Upper lobe of left lung (tissue), 6 donors: ENCODE measurements at regions not wholly inside any gene's neighbourhood (a gene's known extent, or its start where the extent isn't known, plus 50 kb on each side); places are given as distances from the start of the nearest gene placed in this dataset.

Source experiments
- ATAC-seq, 2 donors: fragments of 200-7000 bp; cut with Tn5 transposase; one replicate each; pipeline ENCODE4 v1.9.1; 2022; ENCODE audit warnings: mild to moderate bottlenecking in 2 of 2, moderate library complexity in 2 of 2; ENCODE audit not compliant: low FRiP score in 2 of 2
- DNase-seq, 2 donors: peaks; one replicate each; pipeline ENCODE4 v3.0.0-alpha.2; 2019 to 2020
- H3K27ac ChIP-seq, 4 donors: fragments of 200-600 bp; sonication (generic); one replicate each; pipeline ENCODE4 v1.5.1; 2016 to 2019
- H3K27me3 ChIP-seq, 4 donors: fragments of 200-600 bp; sonication (generic); one replicate each; pipeline ENCODE4 v1.5.1; 2017 to 2019
- H3K36me3 ChIP-seq, 4 donors: fragments of 200-600 bp; sonication (generic); one replicate each; pipeline ENCODE4 v1.5.1; 2016 to 2019
- H3K4me1 ChIP-seq, 4 donors: fragments of 200-600 bp; sonication (generic); one replicate each; pipeline ENCODE4 v1.5.1; 2018 to 2019
- H3K4me3 ChIP-seq, 4 donors: fragments of 200-600 bp; sonication (generic); one replicate each; pipeline ENCODE4 v1.5.1; 2017 to 2019; ENCODE audit warnings: mild to moderate bottlenecking in 2 of 4, moderate library complexity in 1 of 4
- H3K9me3 ChIP-seq, 4 donors: fragments of 200-600 bp; sonication (generic); one replicate each; pipeline ENCODE4 v1.5.1; 2018 to 2019
- EP300 ChIP-seq, 4 donors: sonication (generic); formaldehyde crosslinking; IDR thresholded peaks; one replicate each; pipeline ENCODE4 v1.5.1; 2017; ENCODE audit warnings: antibody characterized with exemption in 4 of 4, control low read depth in 2 of 4
- POLR2A ChIP-seq, 4 donors: fragments of 450-650 bp; IDR thresholded peaks; one replicate each; pipeline ENCODE4 v1.5.1; 2016 to 2017; ENCODE audit warnings: antibody characterized with exemption in 4 of 4, mild to moderate bottlenecking in 2 of 4
- POLR2AphosphoS5 ChIP-seq, 2 donors: sonication (generic); formaldehyde crosslinking; IDR thresholded peaks; one replicate each; pipeline ENCODE4 v1.5.1; 2017; ENCODE audit warnings: antibody characterized with exemption in 2 of 2
- WGBS, 2 donors: methylation state at CpG; one replicate each; pipeline ENCODE4 v1.1.5; 2017 to 2018; 5-methylcytosine and 5-hydroxymethylcytosine counted together
- TF ChIP-seq, protein P1 (sequence below), 6 experiments: fragments of 450-650 bp in 4 of 6; fragments of 200-600 bp in 2 of 6; sonication (generic) in 2 of 6; IDR thresholded peaks; one replicate each; pipeline ENCODE4 v1.5.1; 2016 to 2019; ENCODE audit warnings: antibody characterized with exemption in 6 of 6
- donor health status: DM: no; HTN: no; CAD: no; lungs with moderate emphysema.
- donor health status: DM: no; HTN: yes; CAD: no; lungs with severe emphysema.

GRCh38 chr6:108789475-108789874, 58.7 kb upstream of the ARMC2 start:
- DNase-seq (no peak), ATAC-seq (no peak)
- WGBS, 2 donors = 90 to 95% methylated on average over 1 of the region's 1 CpG
- no peak overlapping the region for H3K27ac ChIP-seq
- H3K9me3 ChIP-seq = no peaks in the 10 kb centered on the region
- H3K4me3 ChIP-seq = no peak overlapping the region
- no peaks in the 10 kb centered on the region for H3K27me3 ChIP-seq
- no peak for TF ChIP-seq POLR2A (IDR thresholded peaks at IDR 0.05)
- TF ChIP-seq, protein P1, sequence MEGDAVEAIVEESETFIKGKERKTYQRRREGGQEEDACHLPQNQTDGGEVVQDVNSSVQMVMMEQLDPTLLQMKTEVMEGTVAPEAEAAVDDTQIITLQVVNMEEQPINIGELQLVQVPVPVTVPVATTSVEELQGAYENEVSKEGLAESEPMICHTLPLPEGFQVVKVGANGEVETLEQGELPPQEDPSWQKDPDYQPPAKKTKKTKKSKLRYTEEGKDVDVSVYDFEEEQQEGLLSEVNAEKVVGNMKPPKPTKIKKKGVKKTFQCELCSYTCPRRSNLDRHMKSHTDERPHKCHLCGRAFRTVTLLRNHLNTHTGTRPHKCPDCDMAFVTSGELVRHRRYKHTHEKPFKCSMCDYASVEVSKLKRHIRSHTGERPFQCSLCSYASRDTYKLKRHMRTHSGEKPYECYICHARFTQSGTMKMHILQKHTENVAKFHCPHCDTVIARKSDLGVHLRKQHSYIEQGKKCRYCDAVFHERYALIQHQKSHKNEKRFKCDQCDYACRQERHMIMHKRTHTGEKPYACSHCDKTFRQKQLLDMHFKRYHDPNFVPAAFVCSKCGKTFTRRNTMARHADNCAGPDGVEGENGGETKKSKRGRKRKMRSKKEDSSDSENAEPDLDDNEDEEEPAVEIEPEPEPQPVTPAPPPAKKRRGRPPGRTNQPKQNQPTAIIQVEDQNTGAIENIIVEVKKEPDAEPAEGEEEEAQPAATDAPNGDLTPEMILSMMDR (IDR thresholded peaks at IDR 0.05) = no peak
- TF ChIP-seq POLR2AphosphoS5 (IDR thresholded peaks at IDR 0.05) = no peak
- no peak for TF ChIP-seq EP300 (IDR thresholded peaks at IDR 0.05)
- no peaks in the 10 kb centered on the region for H3K4me1 ChIP-seq
- H3K36me3 ChIP-seq = no peaks in the 10 kb centered on the region

DNA sequence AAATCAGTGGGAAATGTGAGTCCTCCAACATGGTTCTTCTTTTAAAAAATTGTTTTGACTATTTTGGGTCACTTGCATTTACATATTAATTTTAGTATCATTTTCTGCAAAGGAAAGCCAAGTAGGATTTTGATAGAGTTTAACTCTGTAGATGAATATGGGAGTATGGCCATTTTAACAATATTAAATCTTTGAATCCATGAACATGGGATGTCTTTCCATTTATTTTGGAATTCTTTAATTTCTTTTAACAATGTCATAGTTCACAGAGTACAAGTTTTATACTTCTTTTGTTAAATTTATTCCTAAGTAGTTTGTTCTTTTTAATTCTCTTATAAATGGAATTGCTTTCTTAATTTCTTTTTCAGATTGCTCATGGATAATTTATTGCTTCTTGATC, 56.5 kb upstream of the ARMC2 start:
- TF ChIP-seq EP300 (IDR thresholded peaks at IDR 0.05) = no peak
- TF ChIP-seq, protein P1 (IDR thresholded peaks at IDR 0.05) = no peak
- TF ChIP-seq POLR2A (IDR thresholded peaks at IDR 0.05) = no peak
- no peak for TF ChIP-seq POLR2AphosphoS5 (IDR thresholded peaks at IDR 0.05)
- DNase-seq = no peak

DNA sequence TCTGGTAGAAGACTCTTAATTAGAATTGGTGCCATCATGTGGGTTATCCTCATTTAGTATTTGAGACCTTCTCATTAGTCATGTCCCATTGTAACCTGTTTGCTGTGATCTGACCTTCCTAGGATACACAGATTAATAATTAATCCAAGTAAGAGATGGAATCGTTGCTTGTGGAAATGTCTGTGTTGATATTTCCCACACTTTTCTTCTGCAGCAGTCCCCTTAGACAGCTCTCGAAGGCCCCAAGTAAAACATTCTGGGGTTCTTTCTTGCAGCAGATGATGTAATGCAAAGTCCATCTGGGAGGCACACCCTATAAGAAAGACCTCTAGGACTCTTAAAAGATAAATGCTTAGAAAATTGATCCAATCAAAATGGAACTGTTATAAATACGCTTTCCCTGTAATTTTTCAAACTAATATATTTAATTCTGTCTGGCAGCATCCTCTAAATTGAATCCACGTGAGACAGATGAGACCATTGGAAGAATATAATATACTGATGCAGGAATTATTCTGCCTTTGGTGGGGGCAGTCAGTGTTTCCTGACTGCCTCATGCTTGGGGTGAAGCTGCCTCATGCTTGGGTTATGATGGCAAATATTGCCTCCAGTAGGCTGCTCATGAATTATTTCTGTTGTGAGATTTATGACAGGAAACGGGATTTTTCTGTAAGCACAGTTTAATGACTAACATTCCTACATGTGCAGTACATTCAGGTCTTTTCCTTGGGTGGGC, 54.5 kb upstream of the ARMC2 start:
- no peak for TF ChIP-seq POLR2AphosphoS5 (IDR thresholded peaks at IDR 0.05)
- TF ChIP-seq EP300 (IDR thresholded peaks at IDR 0.05) = no peak
- TF ChIP-seq POLR2A (IDR thresholded peaks at IDR 0.05) = no peak
- TF ChIP-seq, protein P1 (IDR thresholded peaks at IDR 0.05) = no peak
- Histone ChIP-seq H3K4me3 (no peak overlapping the region), H3K4me1 (peaks cover 6 to 11% (median 8%) of the 10 kb centered on the region in 4 donors), H3K27ac (no peak overlapping the region), H3K9me3 (no peaks in the 10 kb centered on the region), H3K27me3 (no peaks in the 10 kb centered on the region), H3K36me3 (no peaks in the 10 kb centered on the region)
- DNase-seq (no peak), ATAC-seq (no peak)
- whole genome bisulfite sequencing, 2 donors = 88% methylated on average over 5 of the region's 5 CpGs

More for the DNA sequence above, 56.5 kb upstream of the ARMC2 start:
- Histone ChIP-seq H3K36me3 (no peaks in the 10 kb centered on the region), H3K27me3 (no peaks in the 10 kb centered on the region), H3K4me1 (no peaks in the 10 kb centered on the region), H3K9me3 (no peaks in the 10 kb centered on the region), H3K27ac (no peak overlapping the region), H3K4me3 (no peak overlapping the region)
- ATAC-seq = no peak

- Histone ChIP-seq H3K9me3 (no peaks in the 10 kb centered on the region), H3K27ac (no peak overlapping the region), H3K27me3 (no peaks in the 10 kb centered on the region), H3K4me3 (no peak overlapping the region), H3K36me3 (no peaks in the 10 kb centered on the region), H3K4me1 (peaks cover 9 to 16% (median 12%) of the 10 kb centered on the region in 4 donors)
- TF ChIP-seq POLR2AphosphoS5 (IDR thresholded peaks at IDR 0.05) (no peak), EP300 (IDR thresholded peaks at IDR 0.05) (no peak)
- TF ChIP-seq, protein P1 (IDR thresholded peaks at IDR 0.05) = no peak
- no peak for DNase-seq
- ATAC-seq = no peak
- 83 to 86% methylated on average over 3 of the region's 3 CpGs for WGBS, 2 donors
Observed at GRCh38 chr6:108795122-108795521, 53.1 kb upstream of the ARMC2 start.

DNA sequence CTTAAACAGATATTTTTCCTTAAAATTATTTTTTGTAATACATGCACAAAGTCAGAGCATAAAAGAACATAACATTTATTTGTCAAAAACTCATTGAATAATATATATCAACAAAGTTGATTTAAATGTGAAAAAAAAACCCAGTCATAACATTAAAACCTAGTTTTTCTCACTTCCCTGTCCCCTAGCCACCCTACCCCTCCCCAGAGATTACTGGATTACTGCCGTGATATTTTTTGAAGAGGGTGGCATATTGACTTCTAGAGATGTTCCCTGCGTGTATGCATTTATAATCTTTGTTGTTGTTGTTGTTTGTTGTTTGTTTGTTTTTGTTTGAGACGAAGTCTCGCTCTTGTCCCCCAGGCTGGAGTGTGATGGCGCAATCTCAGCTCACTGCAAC, 52.4 kb upstream of the ARMC2 start:
- no peaks in the 10 kb centered on the region for H3K27me3 ChIP-seq
- H3K4me3 ChIP-seq = no peak overlapping the region
- WGBS, 2 donors = 67 to 89% methylated on average over 5 of the region's 5 CpGs
- peaks cover 9 to 16% (median 12%) of the 10 kb centered on the region in 4 donors for H3K4me1 ChIP-seq
- no peaks in the 10 kb centered on the region for H3K36me3 ChIP-seq
- TF ChIP-seq, protein P1 (IDR thresholded peaks at IDR 0.05) = no peak
- no peak for TF ChIP-seq EP300 (IDR thresholded peaks at IDR 0.05)
- TF ChIP-seq POLR2A (IDR thresholded peaks at IDR 0.05) = no peak
- no peak for TF ChIP-seq POLR2AphosphoS5 (IDR thresholded peaks at IDR 0.05)
- H3K27ac ChIP-seq = no peak overlapping the region
- ATAC-seq (no peak), DNase-seq (no peak)
- H3K9me3 ChIP-seq = no peaks in the 10 kb centered on the region
